ENCODE measurements at regions not wholly inside any gene's neighbourhood (a gene's known extent, or its start where the extent isn't known, plus 50 kb on each side); places are given as distances from the start of the nearest gene placed in this dataset.

DNA sequence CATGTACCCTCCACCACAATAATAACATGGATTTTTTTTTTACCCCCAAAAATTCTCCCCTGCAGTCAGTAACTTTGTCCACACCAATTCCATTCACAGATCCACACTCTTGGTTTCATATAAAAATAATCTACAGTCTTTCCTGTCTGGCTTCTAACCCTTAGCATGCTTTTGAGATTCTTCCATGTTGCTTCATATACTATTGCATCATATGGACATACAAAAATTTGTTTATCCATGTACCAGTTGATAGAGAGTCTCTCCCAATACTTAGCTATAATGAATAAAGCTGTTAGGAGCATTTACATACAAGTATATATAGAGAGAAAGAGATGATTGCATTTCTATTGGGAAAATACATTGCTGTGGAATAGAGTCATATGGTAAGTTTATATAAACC, 575.0 kb downstream of the XPNPEP1 start:
- no peak overlapping the region for H3K4me2 ChIP-seq (replicated peaks; ENCODE audit: low read depth, low read length, poor library complexity, severe bottlenecking)
- peaks cover 0 to 3% (median 0%) of the 10 kb centered on the region in 3 donors for H3K9me3 ChIP-seq (ENCODE audit: control extremely low read depth in 1 of 3, control insufficient read depth in 2 of 3, insufficient read depth in 1 of 3, low read length in 2 of 3)
- no peaks in the 10 kb centered on the region for H3K36me3 ChIP-seq (replicated peaks in 1 of 2; ENCODE audit: control extremely low read depth in 1 of 2, control insufficient read depth in 1 of 2, extremely low read depth in 1 of 2, insufficient read depth in 2 of 2, low read length in 1 of 2)
- H3K4me3 ChIP-seq (ENCODE audit: control extremely low read depth in 1 of 5, extremely low read depth in 1 of 5, insufficient read depth in 1 of 5, low read depth in 2 of 5, low read length in 4 of 5): no peak overlapping the region
- no peak for DNase-seq
- H3K79me2 ChIP-seq (ENCODE audit: control insufficient read depth, insufficient read depth, low read length): no peaks in the 10 kb centered on the region
- Mint-ChIP-seq H3K27me3 (no peaks in the 10 kb centered on the region), H3K4me1 (no peaks in the 10 kb centered on the region), H3K9me3 (ENCODE audit: insufficient read depth) (peaks cover 12% of the 10 kb centered on the region), H3K27ac (no peak overlapping the region), H3K4me3 (no peak overlapping the region)
- H3K4me1 ChIP-seq (ENCODE audit: control insufficient read depth in 2 of 2, insufficient read depth in 2 of 2, low read length in 2 of 2): no peaks in the 10 kb centered on the region
- ChIA-PET POLR2A (no interaction called here), CTCF (no interaction called here)
- TF ChIP-seq, protein P1, sequence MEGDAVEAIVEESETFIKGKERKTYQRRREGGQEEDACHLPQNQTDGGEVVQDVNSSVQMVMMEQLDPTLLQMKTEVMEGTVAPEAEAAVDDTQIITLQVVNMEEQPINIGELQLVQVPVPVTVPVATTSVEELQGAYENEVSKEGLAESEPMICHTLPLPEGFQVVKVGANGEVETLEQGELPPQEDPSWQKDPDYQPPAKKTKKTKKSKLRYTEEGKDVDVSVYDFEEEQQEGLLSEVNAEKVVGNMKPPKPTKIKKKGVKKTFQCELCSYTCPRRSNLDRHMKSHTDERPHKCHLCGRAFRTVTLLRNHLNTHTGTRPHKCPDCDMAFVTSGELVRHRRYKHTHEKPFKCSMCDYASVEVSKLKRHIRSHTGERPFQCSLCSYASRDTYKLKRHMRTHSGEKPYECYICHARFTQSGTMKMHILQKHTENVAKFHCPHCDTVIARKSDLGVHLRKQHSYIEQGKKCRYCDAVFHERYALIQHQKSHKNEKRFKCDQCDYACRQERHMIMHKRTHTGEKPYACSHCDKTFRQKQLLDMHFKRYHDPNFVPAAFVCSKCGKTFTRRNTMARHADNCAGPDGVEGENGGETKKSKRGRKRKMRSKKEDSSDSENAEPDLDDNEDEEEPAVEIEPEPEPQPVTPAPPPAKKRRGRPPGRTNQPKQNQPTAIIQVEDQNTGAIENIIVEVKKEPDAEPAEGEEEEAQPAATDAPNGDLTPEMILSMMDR (IDR thresholded peaks at IDR 0.05): no peak
- no peak for TF ChIP-seq EZH2 (IDR thresholded peaks at IDR 0.05; ENCODE audit: borderline replicate concordance, insufficient read depth, low read depth, low read length, poor library complexity, severe bottlenecking)
- no peaks in the 10 kb centered on the region for H4K20me1 ChIP-seq (ENCODE audit: control insufficient read depth, insufficient read depth, low read length, poor library complexity, severe bottlenecking)
- no peaks in the 10 kb centered on the region for H3K27me3 ChIP-seq (replicated peaks in 1 of 4; ENCODE audit: control extremely low read depth in 1 of 4, control insufficient read depth in 3 of 4, insufficient read depth in 4 of 4, low read length in 3 of 4)
- H2AFZ ChIP-seq (ENCODE audit: insufficient read depth, low read depth, low read length, poor library complexity, severe bottlenecking): no peak overlapping the region
- intact Hi-C loops (cut with micrococcal nuclease): no loop called here
- no peak overlapping the region for H3K27ac ChIP-seq (ENCODE audit: low read length in 2 of 2)
- ATAC-seq (ENCODE audit: low read depth): no peak
- H3K9ac ChIP-seq (ENCODE audit: low read length): no peak overlapping the region

DNA sequence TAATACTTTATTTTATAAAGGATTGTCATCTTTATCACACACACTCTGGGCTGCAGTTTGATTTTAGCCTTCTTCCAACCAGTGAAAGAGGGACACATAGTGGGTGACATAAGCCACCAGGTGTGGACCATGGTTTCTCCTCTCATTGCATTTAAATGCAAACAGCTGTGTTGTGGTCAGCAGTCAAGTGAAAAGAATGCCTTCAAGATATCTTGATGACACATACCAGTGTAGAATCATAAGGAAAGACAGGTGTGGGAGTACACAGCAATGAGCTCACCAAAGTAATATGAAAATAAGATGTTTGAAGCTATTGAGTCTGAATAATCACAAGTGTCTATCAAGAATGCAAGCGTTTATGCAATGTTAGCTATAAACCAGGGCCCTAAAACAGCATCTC, 580.0 kb downstream of the XPNPEP1 start:
- H3K9ac ChIP-seq (ENCODE audit: low read length): no peak overlapping the region
- POLR2A ChIA-PET: no interaction called here
- H3K79me2 ChIP-seq (ENCODE audit: control insufficient read depth, insufficient read depth, low read length): no peaks in the 10 kb centered on the region
- Mint-ChIP-seq H3K4me1 (no peaks in the 10 kb centered on the region), H3K9me3 (ENCODE audit: insufficient read depth) (no peaks in the 10 kb centered on the region), H3K4me3 (no peak overlapping the region), H3K27ac (no peak overlapping the region), H3K27me3 (no peaks in the 10 kb centered on the region)
- WGBS (ENCODE audit: insufficient coverage): 100% methylated on average over 1 of the region's 1 CpG
- H3K9me3 ChIP-seq (ENCODE audit: control extremely low read depth in 1 of 3, control insufficient read depth in 2 of 3, insufficient read depth in 1 of 3, low read length in 2 of 3): no peaks in the 10 kb centered on the region
- CTCF ChIA-PET: no interaction called here
- ATAC-seq (ENCODE audit: low read depth) (no peak), DNase-seq (no peak)
- no peak overlapping the region for H2AFZ ChIP-seq (ENCODE audit: insufficient read depth, low read depth, low read length, poor library complexity, severe bottlenecking)
- H3K4me2 ChIP-seq (replicated peaks; ENCODE audit: low read depth, low read length, poor library complexity, severe bottlenecking): no peak overlapping the region
- H3K27ac ChIP-seq (ENCODE audit: low read length in 2 of 2): no peak overlapping the region
- intact Hi-C loops (cut with micrococcal nuclease): no loop called here
- TF ChIP-seq, protein P1 (IDR thresholded peaks at IDR 0.05): no peak
- no peak for TF ChIP-seq EZH2 (IDR thresholded peaks at IDR 0.05; ENCODE audit: borderline replicate concordance, insufficient read depth, low read depth, low read length, poor library complexity, severe bottlenecking)
- no peaks in the 10 kb centered on the region for H4K20me1 ChIP-seq (ENCODE audit: control insufficient read depth, insufficient read depth, low read length, poor library complexity, severe bottlenecking)
- H3K4me1 ChIP-seq (ENCODE audit: control insufficient read depth in 2 of 2, insufficient read depth in 2 of 2, low read length in 2 of 2): no peaks in the 10 kb centered on the region
- H3K27me3 ChIP-seq (replicated peaks in 1 of 4; ENCODE audit: control extremely low read depth in 1 of 4, control insufficient read depth in 3 of 4, insufficient read depth in 4 of 4, low read length in 3 of 4): no peaks in the 10 kb centered on the region
- no peak overlapping the region for H3K4me3 ChIP-seq (ENCODE audit: control extremely low read depth in 1 of 5, extremely low read depth in 1 of 5, insufficient read depth in 1 of 5, low read depth in 2 of 5, low read length in 4 of 5)
- H3K36me3 ChIP-seq (replicated peaks in 1 of 2; ENCODE audit: control extremely low read depth in 1 of 2, control insufficient read depth in 1 of 2, extremely low read depth in 1 of 2, insufficient read depth in 2 of 2, low read length in 1 of 2): no peaks in the 10 kb centered on the region

Measured in B cell (primary cell).